ENCODE measurements at regions not wholly inside any gene's neighbourhood (a gene's known extent, or its start where the extent isn't known, plus 50 kb on each side); places are given as distances from the start of the nearest gene placed in this dataset.
"Not testable (repeated sequence)": the region's sequence is repeated elsewhere in the genome, so short reads cannot be mapped to it uniquely, and the experiment has no call there.

GRCh38 chr2:88859461-88859860 lies 168.0 kb downstream of the RPIA start:
- no peak for DNase-seq
- TF ChIP-seq POLR2A (IDR thresholded peaks at IDR 0.05; ENCODE audit: low read length) (no peak), GATA1 (IDR thresholded peaks at IDR 0.05; ENCODE audit: low read depth, low read length) (no peak)

GRCh38 chr2:88860421-88861075 lies 169.1 kb downstream of the RPIA start:
- TF ChIP-seq GATA1 (IDR thresholded peaks at IDR 0.05; ENCODE audit: low read depth, low read length), result no peak
- no peak for TF ChIP-seq POLR2A (IDR thresholded peaks at IDR 0.05; ENCODE audit: low read length)
- DNase-seq, result no peak

- TF ChIP-seq GATA1 (IDR thresholded peaks at IDR 0.05; ENCODE audit: low read depth, low read length), result no peak
- DNase-seq, result no peak
These were observed 174.4 kb downstream of the RPIA start for GRCh38 chr2:88865801-88866371.

- TF ChIP-seq POLR2A (IDR thresholded peaks at IDR 0.05; ENCODE audit: low read length), result no peak
- no peak for TF ChIP-seq GATA1 (IDR thresholded peaks at IDR 0.05; ENCODE audit: low read depth, low read length)
- DNase-seq, result peak; percentile 3 to 9
These were observed 175.3 kb downstream of the RPIA start for GRCh38 chr2:88866756-88867155.

- DNase-seq, result no peak
- TF ChIP-seq POLR2A (IDR thresholded peaks at IDR 0.05; ENCODE audit: low read length) (no peak), GATA1 (IDR thresholded peaks at IDR 0.05; ENCODE audit: low read depth, low read length) (no peak)
These were observed 177.4 kb downstream of the RPIA start for GRCh38 chr2:88868861-88869260.

GRCh38 chr2:88870267-88870839 lies 178.9 kb downstream of the RPIA start:
- TF ChIP-seq POLR2A (IDR thresholded peaks at IDR 0.05; ENCODE audit: low read length) (no peak), GATA1 (IDR thresholded peaks at IDR 0.05; ENCODE audit: low read depth, low read length) (no peak)
- DNase-seq, result no peak

GRCh38 chr2:88871336-88871735 lies 179.9 kb downstream of the RPIA start:
- TF ChIP-seq POLR2A (IDR thresholded peaks at IDR 0.05; ENCODE audit: low read length), result no peak
- TF ChIP-seq GATA1 (IDR thresholded peaks at IDR 0.05; ENCODE audit: low read depth, low read length), result no peak
- no peak for DNase-seq

- no peak for TF ChIP-seq GATA1 (IDR thresholded peaks at IDR 0.05; ENCODE audit: low read depth, low read length)
- no peak for TF ChIP-seq POLR2A (IDR thresholded peaks at IDR 0.05; ENCODE audit: low read length)
- no peak for DNase-seq
These were observed 182.1 kb downstream of the RPIA start for GRCh38 chr2:88873620-88874019.

GRCh38 chr2:88874063-88874657 lies 182.7 kb downstream of the RPIA start:
- peak; percentile 55 to 79 for DNase-seq
- TF ChIP-seq GATA1 (IDR thresholded peaks at IDR 0.05; ENCODE audit: low read depth, low read length) (no peak), POLR2A (IDR thresholded peaks at IDR 0.05; ENCODE audit: low read length) (no peak)

- no peak for TF ChIP-seq GATA1 (IDR thresholded peaks at IDR 0.05; ENCODE audit: low read depth, low read length)
- TF ChIP-seq POLR2A (IDR thresholded peaks at IDR 0.05; ENCODE audit: low read length), result no peak
- no peak for DNase-seq
These were observed 184.3 kb downstream of the RPIA start for GRCh38 chr2:88875736-88876135.

GRCh38 chr2:88880441-88880953 lies 189.0 kb downstream of the RPIA start:
- DNase-seq, result peak; percentile 43 to 68
- TF ChIP-seq POLR2A (IDR thresholded peaks at IDR 0.05; ENCODE audit: low read length) (no peak), GATA1 (IDR thresholded peaks at IDR 0.05; ENCODE audit: low read depth, low read length) (no peak)

GRCh38 chr2:88885275-88885674 lies 193.8 kb downstream of the RPIA start:
- DNase-seq, result no peak
- TF ChIP-seq GATA1 (IDR thresholded peaks at IDR 0.05; ENCODE audit: low read depth, low read length) (no peak), POLR2A (IDR thresholded peaks at IDR 0.05; ENCODE audit: low read length) (no peak)

GRCh38 chr2:88885679-88886416 lies 194.4 kb downstream of the RPIA start:
- TF ChIP-seq GATA1 (IDR thresholded peaks at IDR 0.05; ENCODE audit: low read depth, low read length) (no peak), POLR2A (IDR thresholded peaks at IDR 0.05; ENCODE audit: low read length) (no peak)
- DNase-seq, result no peak

- not testable (repeated sequence) for DNase-seq
These were observed 196.0 kb downstream of the RPIA start for GRCh38 chr2:88887466-88887865.
